ENCODE measurements at regions not wholly inside any gene's neighbourhood (a gene's known extent, or its start where the extent isn't known, plus 50 kb on each side); places are given as distances from the start of the nearest gene placed in this dataset.
"Not testable (repeated sequence)": the region's sequence is repeated elsewhere in the genome, so short reads cannot be mapped to it uniquely, and the experiment has no call there.

DNA sequence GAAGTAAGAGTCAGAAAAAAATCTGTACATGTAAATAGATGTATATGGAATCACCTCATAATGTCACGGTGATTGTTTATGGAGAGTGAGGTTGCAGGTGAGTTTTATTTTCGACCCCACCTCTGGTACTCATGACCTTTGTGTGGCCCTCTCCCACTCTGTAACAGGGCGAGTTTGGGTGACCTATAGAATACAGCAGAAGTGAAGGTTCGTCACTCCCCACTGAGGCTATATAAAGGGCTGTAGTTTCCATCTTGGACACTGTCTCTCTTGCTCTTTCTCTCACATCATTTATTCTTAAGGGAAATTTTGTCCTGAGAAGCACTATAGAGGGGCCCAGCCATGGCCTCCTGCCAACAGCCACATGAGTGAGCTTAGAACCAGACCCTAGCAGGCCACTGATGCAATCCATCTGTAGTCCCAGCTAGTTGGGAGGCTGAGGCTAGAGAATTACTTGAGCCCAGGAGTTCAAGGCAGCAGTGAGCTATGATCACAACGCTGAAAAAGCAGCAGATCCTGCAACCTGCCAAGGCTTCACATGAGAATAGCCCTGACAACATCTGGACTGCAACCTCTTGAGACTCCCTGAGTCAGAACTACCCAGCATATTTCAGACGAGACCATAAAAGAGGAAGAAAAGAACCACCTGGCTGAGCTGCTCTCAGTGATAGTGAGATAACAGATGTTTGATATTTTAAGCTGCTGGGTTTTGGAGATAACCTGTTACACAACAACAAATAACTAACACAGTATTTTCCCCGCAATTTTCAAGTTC lies 74.3 kb upstream of the SLC1A4 start:
- ATAC-seq (peak; percentile 41), DNase-seq (ENCODE audit: missing footprints) (no peak)
- intact Hi-C loops (cut with DNase I) = loop anchor here (5.0 to 10.0 kb wide), 4 partner anchors 72 to 660 kb away; partner anchors contain the start of gene SLC1A4

GRCh38 chr2:64915510-64915900 lies 73.7 kb upstream of the SLC1A4 start:
- intact Hi-C loops (cut with DNase I) = loop anchor here (5.0 to 10.0 kb wide), 4 partner anchors 72 to 659 kb away; partner anchors contain the start of gene SLC1A4
- ATAC-seq (no peak), DNase-seq (ENCODE audit: missing footprints) (no peak)

DNA sequence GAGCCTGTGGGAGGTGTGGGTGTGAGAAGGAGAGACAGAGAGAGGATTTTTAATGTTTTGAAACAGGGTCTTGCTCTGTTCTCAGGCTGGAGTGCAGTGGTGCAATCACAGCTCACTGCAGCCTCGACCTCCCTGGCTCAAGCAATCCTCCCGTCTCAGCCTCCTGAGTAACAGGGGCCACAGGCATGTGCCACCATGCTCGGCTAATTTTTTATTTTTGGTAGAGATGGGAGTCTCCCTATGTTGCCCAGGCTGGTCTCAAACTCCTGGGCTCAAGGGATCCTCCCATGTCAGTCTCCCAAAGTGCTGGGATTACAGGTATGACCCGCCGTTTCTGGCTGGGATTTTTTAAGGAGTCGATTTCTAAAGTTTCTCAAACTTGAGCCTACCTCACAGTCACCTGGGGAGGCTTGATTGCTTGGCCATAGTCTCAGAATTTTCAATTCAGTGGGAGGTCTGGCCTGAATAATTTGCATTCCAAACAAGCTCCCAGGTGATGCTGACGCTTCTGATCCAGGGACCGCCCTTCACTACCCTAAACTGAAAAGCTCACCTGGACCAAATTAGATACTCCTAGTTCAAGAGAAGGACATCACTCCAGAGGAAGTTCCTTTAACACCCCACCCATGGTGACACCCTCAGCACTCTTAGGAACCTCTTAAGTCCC lies 70.8 kb upstream of the SLC1A4 start:
- no peak for DNase-seq (ENCODE audit: missing footprints)
- intact Hi-C loops (cut with DNase I) = loop anchor here (5.0 to 10.0 kb wide), 4 partner anchors 69 to 656 kb away; partner anchors contain the start of gene SLC1A4
- ATAC-seq = no peak

- intact Hi-C loops (cut with DNase I) = loop anchor here (5.0 to 10.0 kb wide), 4 partner anchors 68 to 656 kb away; partner anchors contain the start of gene SLC1A4
- DNase-seq (ENCODE audit: missing footprints) = no peak
- ATAC-seq = no peak
Observed at GRCh38 chr2:64919261-64919660, 69.9 kb upstream of the SLC1A4 start.

GRCh38 chr2:64922482-64923384 lies 66.5 kb upstream of the SLC1A4 start:
- ATAC-seq (no peak), DNase-seq (ENCODE audit: missing footprints) (no peak)
- intact Hi-C loops (cut with DNase I) = no loop called here

DNA sequence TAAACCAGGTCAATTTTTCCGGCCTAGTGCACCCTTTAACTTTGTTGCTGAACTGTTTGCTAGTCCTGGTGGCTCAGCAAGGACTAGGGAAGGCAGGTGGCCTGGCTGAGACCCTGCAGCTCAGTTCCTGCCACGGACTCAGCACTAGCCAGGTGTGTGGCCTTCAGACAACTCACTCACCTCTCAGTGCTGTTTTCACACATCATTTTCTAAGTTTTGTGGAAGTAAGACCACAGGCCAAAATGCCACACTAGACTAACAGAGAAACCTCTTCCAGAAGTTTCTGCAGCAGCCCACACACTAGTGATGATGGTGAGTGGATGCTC lies 65.9 kb upstream of the SLC1A4 start:
- intact Hi-C loops (cut with DNase I) = no loop called here
- ATAC-seq (no peak), DNase-seq (ENCODE audit: missing footprints) (no peak)

GRCh38 chr2:64924170-64924934 lies 64.8 kb upstream of the SLC1A4 start:
- DNase-seq (ENCODE audit: missing footprints) (no peak), ATAC-seq (no peak)
- intact Hi-C loops (cut with DNase I) = no loop called here

DNA sequence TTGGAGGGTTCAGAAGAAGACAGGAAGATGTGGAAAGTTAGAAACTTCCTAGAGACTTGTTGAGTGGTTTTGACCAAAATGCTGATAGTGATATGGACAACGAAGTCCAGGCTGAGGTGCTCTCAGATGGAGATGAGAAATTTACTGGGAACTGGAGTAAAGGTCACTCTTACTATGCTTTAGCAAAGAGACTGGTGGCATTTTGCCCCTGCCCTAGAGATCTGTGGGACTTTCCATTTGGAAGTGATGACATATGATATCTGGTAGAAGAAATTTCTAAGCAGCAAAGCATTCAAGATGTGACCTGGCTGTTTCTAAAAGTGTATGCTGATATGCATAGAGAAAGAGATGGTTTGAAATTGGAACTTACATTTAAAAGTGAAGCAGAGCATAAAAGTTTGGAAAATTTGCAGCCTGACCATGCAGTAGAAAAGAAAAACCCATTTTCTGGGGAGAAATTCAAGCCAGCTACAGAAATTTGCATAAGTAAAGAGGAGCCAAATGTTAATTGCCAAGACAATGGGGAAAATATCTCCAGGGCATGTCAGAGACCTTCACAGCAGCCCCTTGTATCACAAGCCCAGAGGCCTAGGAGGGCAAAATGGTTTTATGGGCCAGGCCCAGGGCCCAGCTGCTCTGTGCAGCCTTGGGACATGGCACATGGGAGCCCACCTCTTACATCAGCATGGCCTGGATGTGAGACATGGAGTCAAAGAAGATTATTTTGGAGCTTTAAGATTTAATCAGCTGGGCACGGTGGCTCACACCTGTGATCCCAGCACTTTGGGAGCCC lies 63.1 kb upstream of the SLC1A4 start:
- intact Hi-C loops (cut with DNase I); DNase-seq (ENCODE audit: missing footprints); ATAC-seq: not testable (repeated sequence)

GRCh38 chr2:64928813-64929212 lies 60.4 kb upstream of the SLC1A4 start:
- intact Hi-C loops (cut with DNase I) = no loop called here
- ATAC-seq = no peak

DNA sequence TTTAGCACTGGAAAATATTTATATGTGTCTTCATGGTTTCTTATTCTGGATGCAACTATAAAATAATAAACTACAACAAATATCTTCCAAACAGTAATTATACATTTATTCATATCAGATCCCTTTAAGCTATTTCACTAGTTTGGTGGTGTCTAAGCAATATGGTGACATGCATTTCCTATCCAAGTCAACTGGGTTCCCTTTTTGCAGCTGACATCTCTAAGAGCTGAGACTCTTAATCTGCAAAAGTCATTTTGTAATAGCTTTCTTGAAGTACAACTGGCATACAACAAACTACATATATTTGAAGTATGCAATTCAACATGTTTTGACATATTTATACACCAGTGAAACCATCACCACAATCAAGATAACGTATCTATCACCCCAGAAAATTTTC lies 59.9 kb upstream of the SLC1A4 start:
- ATAC-seq (no peak), DNase-seq (ENCODE audit: missing footprints) (no peak)
- intact Hi-C loops (cut with DNase I) = no loop called here

More at GRCh38 chr2:64928813-64929212, 60.4 kb upstream of the SLC1A4 start:
- no peak for DNase-seq (ENCODE audit: missing footprints)

- intact Hi-C loops (cut with DNase I) = no loop called here
Observed at GRCh38 chr2:64930258-64930671, 58.9 kb upstream of the SLC1A4 start.

GRCh38 chr2:64931246-64932115 lies 57.7 kb upstream of the SLC1A4 start:
- DNase-seq (ENCODE audit: missing footprints) = no peak
- no peak for ATAC-seq
- intact Hi-C loops (cut with DNase I) = no loop called here

More at GRCh38 chr2:64930258-64930671, 58.9 kb upstream of the SLC1A4 start:
- ATAC-seq = no peak
- DNase-seq (ENCODE audit: missing footprints) = no peak

DNA sequence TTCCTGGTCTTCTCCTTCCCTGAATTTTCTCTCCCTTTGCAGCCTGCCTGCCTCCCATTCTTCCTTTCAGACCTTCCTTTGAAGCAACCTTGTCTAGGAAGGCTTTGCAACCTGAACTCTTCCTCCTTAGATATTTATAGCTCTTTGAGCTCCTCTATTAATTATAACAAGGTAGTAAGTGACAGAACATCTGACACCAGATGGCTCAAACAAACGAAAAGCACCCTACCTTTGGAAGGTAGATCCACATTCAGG lies 57.2 kb upstream of the SLC1A4 start:
- DNase-seq (ENCODE audit: missing footprints) (no peak), ATAC-seq (no peak)
- intact Hi-C loops (cut with DNase I) = no loop called here

- DNase-seq (ENCODE audit: missing footprints) (no peak), ATAC-seq (no peak)
- intact Hi-C loops (cut with DNase I) = no loop called here
Observed at GRCh38 chr2:64932371-64933216, 56.6 kb upstream of the SLC1A4 start.

DNA sequence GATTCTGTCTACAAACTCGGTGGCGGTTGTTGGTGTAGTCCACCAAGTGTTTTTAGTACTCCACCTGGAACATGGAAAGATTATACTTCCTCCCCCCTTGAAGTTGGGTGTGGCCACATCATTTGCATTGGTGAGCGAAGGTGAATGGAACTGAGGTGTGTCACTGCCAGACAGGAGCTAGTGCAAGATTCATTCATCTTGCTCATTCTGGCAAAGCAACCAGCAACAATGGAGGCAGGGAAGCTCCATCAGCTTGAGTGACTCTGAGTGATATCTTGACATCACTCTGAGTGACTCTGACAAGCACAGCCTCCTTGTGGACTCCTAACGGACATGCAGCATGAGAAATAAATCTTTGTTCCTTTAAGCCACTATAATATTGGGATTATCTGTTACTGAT lies 54.7 kb upstream of the SLC1A4 start:
- DNase-seq (ENCODE audit: missing footprints) = no peak
- intact Hi-C loops (cut with DNase I) = no loop called here
- ATAC-seq = no peak

DNA sequence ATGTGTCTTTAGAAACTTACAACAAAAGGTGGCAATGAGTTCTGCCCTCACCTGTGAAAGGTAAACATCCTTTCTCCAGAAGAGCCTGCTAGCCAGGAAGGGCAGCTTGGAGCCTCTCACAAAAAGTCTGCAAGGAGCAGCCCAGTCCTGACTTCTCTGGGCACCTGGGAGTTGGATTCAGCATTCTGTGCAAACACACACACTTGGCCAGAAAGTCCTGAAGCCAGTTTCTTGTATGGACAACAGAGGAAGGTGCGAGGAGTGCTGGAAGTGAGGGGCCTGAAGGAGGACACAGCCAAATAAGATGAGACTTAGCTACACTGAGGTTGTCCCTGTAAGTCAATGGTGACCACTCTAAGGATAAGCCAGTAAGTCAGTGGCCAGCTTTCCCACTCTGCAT lies 52.4 kb upstream of the SLC1A4 start:
- DNase-seq (ENCODE audit: missing footprints) (no peak), ATAC-seq (no peak)
- intact Hi-C loops (cut with DNase I) = no loop called here

Measured in Right ventricle myocardium inferior (tissue), 1 donor.